Aorta (tissue), 5 donors: ENCODE measurements at regions not wholly inside any gene's neighbourhood (a gene's known extent, or its start where the extent isn't known, plus 50 kb on each side); places are given as distances from the start of the nearest gene placed in this dataset.

Experiments
- ATAC-seq: fragments of 200-7000 bp; cut with Tn5 transposase; one replicate; pipeline ENCODE4 v1.9.1; 2022; ENCODE audit warnings: moderate library complexity; ENCODE audit not compliant: low FRiP score
- DNase-seq, 2 donors: peaks; one replicate each; pipeline ENCODE4 v3.0.0-alpha.2; 2020
- H3K27ac ChIP-seq, 2 donors: one replicate each; pipeline ENCODE4 v1.5.1; 2013; ENCODE audit warnings: low read length in 2 of 2, mild to moderate bottlenecking in 2 of 2, moderate library complexity in 2 of 2, control low read depth in 1 of 2, inconsistent platforms in 1 of 2, low read depth in 1 of 2
- H3K27me3 ChIP-seq, 2 donors: one replicate each; pipeline ENCODE4 v1.6.1; 2013; ENCODE audit warnings: control low read depth in 1 of 2, low read length in 1 of 2, mild to moderate bottlenecking in 1 of 2, moderate library complexity in 1 of 2; ENCODE audit not compliant: insufficient read depth in 2 of 2, control insufficient read depth in 1 of 2
- H3K36me3 ChIP-seq, 2 donors: one replicate each; pipeline ENCODE4 v1.6.1; 2013; ENCODE audit warnings: control low read depth in 1 of 2, low read length in 1 of 2, mild to moderate bottlenecking in 1 of 2; ENCODE audit not compliant: insufficient read depth in 2 of 2, control insufficient read depth in 1 of 2
- H3K4me1 ChIP-seq, 2 donors: one replicate each; pipeline ENCODE4 v1.6.1; 2013; ENCODE audit warnings: low read length in 2 of 2, control low read depth in 1 of 2, mild to moderate bottlenecking in 1 of 2, moderate library complexity in 1 of 2; ENCODE audit not compliant: insufficient read depth in 2 of 2, control insufficient read depth in 1 of 2
- H3K4me3 ChIP-seq, 2 donors: one replicate each; pipeline ENCODE4 v1.5.1; 2013; ENCODE audit warnings: low read length in 2 of 2, control low read depth in 1 of 2, mild to moderate bottlenecking in 1 of 2
- H3K9me3 ChIP-seq: one replicate; pipeline ENCODE4 v1.6.1; 2013; ENCODE audit warnings: mild to moderate bottlenecking, low read length; ENCODE audit not compliant: control insufficient read depth
- WGBS, 2 donors: extraction: QIAGEN DNeasy Blood & Tissue Kit; methylation state at CpG; one replicate each; pipeline ENCODE4 v1.1.7; 2013; 5-methylcytosine and 5-hydroxymethylcytosine counted together
- intact Hi-C, 2 donors: fragments of 100-400 bp; cut with DNase I; formaldehyde crosslinking; loops; one replicate each; pipeline versions ENCODE4 v1.14.2 to v1.15.0; 2022
- donor health status: healthy with polysubstance abuse.
- donor health status: Bipolar disorder and iron deficiency.
- donor health status: DM: no; HTN: no; CAD: no.
- donor health status: DM: no; HTN: no; CAD: no.
- donor health status: DM: yes; HTN: yes; CAD: no.

DNA sequence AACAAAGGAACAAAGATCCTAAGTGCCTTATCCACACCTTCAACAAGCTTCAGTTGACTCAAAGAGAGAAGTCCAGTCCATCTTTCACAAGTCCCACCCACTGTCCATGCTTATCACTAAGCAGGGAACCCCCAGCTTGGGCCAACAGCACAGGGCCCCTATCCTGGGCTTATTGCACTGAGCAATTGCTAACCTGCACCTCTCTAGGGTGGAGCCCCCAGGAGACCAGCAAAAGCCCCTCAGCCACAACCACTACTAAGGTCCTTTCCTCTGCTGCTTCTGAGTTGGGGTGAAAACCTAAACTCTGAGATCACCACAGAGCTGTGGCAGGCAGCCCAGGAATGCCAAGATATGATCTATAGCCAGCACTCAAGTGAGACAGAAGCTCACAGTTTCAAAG, 96.7 kb upstream of the PBDC1 start:
- H3K27me3 ChIP-seq, result no peaks in the 10 kb centered on the region
- no peak overlapping the region for H3K4me3 ChIP-seq
- H3K27ac ChIP-seq, result no peak overlapping the region
- intact Hi-C loops, result no loop called here
- peaks cover 2% of the 10 kb centered on the region for H3K9me3 ChIP-seq
- H3K4me1 ChIP-seq, result no peaks in the 10 kb centered on the region
- ATAC-seq, result no peak
- no peak for DNase-seq
- H3K36me3 ChIP-seq, result no peaks in the 10 kb centered on the region

DNA sequence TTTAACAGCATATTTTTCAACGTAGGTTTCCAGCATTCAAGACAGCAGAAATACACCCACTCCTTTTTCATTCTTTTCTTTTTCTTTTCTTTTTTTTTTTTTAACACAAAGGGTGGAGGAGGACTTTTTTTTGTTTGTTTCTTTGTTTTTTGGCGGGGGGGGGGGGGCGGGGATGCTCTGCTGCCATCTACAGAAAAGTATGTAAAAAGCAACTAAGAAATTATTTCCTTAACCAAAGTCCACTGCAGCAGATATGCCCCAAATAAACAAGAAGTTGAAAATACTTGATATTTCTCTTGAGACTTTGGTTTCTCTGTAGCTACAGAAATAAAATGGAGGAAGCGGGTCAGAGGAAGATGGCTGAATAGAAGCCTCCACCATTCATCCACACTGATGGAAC, 63.2 kb upstream of the PBDC1 start:
- 19 to 20% methylated on average over 4 of the region's 4 CpGs for WGBS, 2 donors
- H3K4me3 ChIP-seq, result no peak overlapping the region

More for the DNA sequence above, 63.2 kb upstream of the PBDC1 start:
- Histone ChIP-seq H3K36me3 (no peaks in the 10 kb centered on the region), H3K27me3 (no peaks in the 10 kb centered on the region), H3K9me3 (no peaks in the 10 kb centered on the region), H3K4me1 (no peaks in the 10 kb centered on the region), H3K27ac (no peak overlapping the region)
- ATAC-seq (no peak), DNase-seq (no peak)
- intact Hi-C loops, result no loop called here
